OCI-LY3 (cell line): ENCODE measurements at regions not wholly inside any gene's neighbourhood (a gene's known extent, or its start where the extent isn't known, plus 50 kb on each side); places are given as distances from the start of the nearest gene placed in this dataset.

Experiments
- EZH2phosphoT487 ChIP-seq: fragments of 200-600 bp; shearing (Covaris generic); IDR thresholded peaks from 2 replicates; pipeline ENCODE4 v1.6.1; 2018; ENCODE audit warnings: antibody characterized with exemption, mixed run types, low read depth
- TF ChIP-seq, protein P1 (sequence below): fragments of 200-600, 300-600 bp; sonication (generic); IDR thresholded peaks from 2 replicates; pipeline ENCODE4 v1.5.1; 2014; ENCODE audit warnings: antibody characterized with exemption, low read length, low read depth

DNA sequence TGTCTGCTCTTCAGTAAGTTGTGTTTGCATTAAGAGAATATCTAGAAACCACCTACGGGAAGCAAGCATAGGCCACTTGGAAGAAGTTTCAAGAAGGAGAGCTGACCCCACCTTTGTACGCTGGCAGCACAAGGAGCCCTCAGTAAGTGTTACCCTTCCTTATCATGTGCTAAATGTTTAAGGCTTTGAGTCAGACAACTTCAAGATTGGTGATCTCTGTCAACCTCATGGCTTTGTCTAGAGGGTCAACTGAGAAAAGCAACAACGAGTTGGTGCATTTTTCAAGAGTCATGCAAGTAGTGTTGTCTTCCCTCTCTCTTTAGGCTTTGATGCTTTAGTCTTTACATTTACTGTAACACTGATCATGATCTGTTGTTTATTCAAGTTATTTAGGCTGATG, 53.2 kb upstream of the SPTLC3 start:
- TF ChIP-seq, protein P1, sequence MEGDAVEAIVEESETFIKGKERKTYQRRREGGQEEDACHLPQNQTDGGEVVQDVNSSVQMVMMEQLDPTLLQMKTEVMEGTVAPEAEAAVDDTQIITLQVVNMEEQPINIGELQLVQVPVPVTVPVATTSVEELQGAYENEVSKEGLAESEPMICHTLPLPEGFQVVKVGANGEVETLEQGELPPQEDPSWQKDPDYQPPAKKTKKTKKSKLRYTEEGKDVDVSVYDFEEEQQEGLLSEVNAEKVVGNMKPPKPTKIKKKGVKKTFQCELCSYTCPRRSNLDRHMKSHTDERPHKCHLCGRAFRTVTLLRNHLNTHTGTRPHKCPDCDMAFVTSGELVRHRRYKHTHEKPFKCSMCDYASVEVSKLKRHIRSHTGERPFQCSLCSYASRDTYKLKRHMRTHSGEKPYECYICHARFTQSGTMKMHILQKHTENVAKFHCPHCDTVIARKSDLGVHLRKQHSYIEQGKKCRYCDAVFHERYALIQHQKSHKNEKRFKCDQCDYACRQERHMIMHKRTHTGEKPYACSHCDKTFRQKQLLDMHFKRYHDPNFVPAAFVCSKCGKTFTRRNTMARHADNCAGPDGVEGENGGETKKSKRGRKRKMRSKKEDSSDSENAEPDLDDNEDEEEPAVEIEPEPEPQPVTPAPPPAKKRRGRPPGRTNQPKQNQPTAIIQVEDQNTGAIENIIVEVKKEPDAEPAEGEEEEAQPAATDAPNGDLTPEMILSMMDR = no peak
- TF ChIP-seq EZH2phosphoT487 = no peak
